ENCODE measurements at regions not wholly inside any gene's neighbourhood (a gene's known extent, or its start where the extent isn't known, plus 50 kb on each side); places are given as distances from the start of the nearest gene placed in this dataset.

GRCh38 chr1:17891205-17892110 lies 136.3 kb downstream of the ACTL8 start:
- TF ChIP-seq CTCF (IDR thresholded peaks at IDR 0.05; ENCODE audit: borderline replicate concordance, insufficient read depth, low read depth, low read length) = no peak
- no peak overlapping the region for H3K4me3 ChIP-seq (ENCODE audit: low read depth, low read length)

GRCh38 chr1:17892225-17892624 lies 137.1 kb downstream of the ACTL8 start:
- no peak overlapping the region for H3K4me3 ChIP-seq (ENCODE audit: low read depth, low read length)
- no peak for TF ChIP-seq CTCF (IDR thresholded peaks at IDR 0.05; ENCODE audit: borderline replicate concordance, insufficient read depth, low read depth, low read length)

- H3K4me3 ChIP-seq (ENCODE audit: low read depth, low read length) = no peak overlapping the region
- TF ChIP-seq CTCF (IDR thresholded peaks at IDR 0.05; ENCODE audit: borderline replicate concordance, insufficient read depth, low read depth, low read length) = no peak
These were observed 137.7 kb downstream of the ACTL8 start for GRCh38 chr1:17892851-17893250.

GRCh38 chr1:17893891-17894631 lies 138.9 kb downstream of the ACTL8 start:
- no peak overlapping the region for H3K4me3 ChIP-seq (ENCODE audit: low read depth, low read length)
- no peak for TF ChIP-seq CTCF (IDR thresholded peaks at IDR 0.05; ENCODE audit: borderline replicate concordance, insufficient read depth, low read depth, low read length)

GRCh38 chr1:17895401-17895800 lies 140.3 kb downstream of the ACTL8 start:
- H3K4me3 ChIP-seq (ENCODE audit: low read depth, low read length) = no peak overlapping the region
- no peak for TF ChIP-seq CTCF (IDR thresholded peaks at IDR 0.05; ENCODE audit: borderline replicate concordance, insufficient read depth, low read depth, low read length)

- no peak overlapping the region for H3K4me3 ChIP-seq (ENCODE audit: low read depth, low read length)
- no peak for TF ChIP-seq CTCF (IDR thresholded peaks at IDR 0.05; ENCODE audit: borderline replicate concordance, insufficient read depth, low read depth, low read length)
These were observed 140.9 kb downstream of the ACTL8 start for GRCh38 chr1:17895986-17896385.
